ENCODE measurements at regions not wholly inside any gene's neighbourhood (a gene's known extent, or its start where the extent isn't known, plus 50 kb on each side); places are given as distances from the start of the nearest gene placed in this dataset.
A peak's percentile ranks its signal among the peaks of the same experiment; 100 is the strongest.

GRCh38 chr6:1482381-1483166 is 93.2 kb downstream of the FOXF2 start:
- DNase-seq (ENCODE audit: low spot score), result peak; percentile 44

- DNase-seq (ENCODE audit: low spot score), result no peak
Measured at GRCh38 chr6:1485678-1486077, 96.3 kb downstream of the FOXF2 start.

DNA sequence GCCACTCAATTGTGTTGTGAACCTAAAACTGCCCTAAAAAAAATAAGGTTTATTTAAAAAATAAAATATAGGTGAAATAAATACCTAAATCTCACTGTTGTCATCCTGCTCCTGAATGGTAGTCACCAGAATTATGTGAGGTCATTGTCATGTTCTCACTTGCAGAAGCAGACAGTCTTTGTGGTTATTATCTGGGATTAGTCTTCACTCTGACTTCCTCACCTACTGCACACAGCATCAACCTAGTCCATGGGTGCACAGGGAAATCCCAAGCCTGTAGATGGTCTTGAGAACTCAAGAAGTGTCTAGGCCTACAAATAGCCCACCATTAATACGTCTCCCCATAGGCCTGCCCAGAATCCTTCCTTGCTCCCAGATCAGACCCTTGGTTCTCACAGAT is 97.0 kb downstream of the FOXF2 start:
- DNase-seq (ENCODE audit: low spot score), result no peak

GRCh38 chr6:1487239-1487638 is 97.9 kb downstream of the FOXF2 start:
- DNase-seq (ENCODE audit: low spot score), result no peak

DNA sequence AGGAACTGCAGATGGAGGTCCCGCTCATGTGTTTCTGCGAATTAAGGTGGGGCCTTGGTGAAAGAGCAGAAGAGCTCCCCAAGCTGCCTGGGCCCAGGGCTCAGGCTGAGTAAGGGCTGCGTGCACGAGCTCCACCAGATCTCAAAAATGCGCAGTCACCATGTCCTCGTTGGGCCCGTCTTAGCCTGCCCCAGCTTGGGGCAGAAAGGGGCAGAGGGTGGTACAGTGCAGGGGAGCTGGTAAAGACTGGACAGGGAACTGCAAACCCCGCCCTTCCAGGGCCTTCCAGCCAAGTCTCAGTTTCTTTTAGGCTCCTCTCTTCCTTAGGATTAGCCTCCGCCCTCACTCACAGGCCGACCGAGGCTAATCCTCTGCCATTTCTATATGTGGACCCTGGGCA is 101.6 kb downstream of the FOXF2 start:
- no peak for DNase-seq (ENCODE audit: low spot score)

GRCh38 chr6:1491591-1492319 is 102.4 kb downstream of the FOXF2 start:
- no peak for DNase-seq (ENCODE audit: low spot score)

GRCh38 chr6:1494671-1495070 is 105.3 kb downstream of the FOXF2 start:
- no peak for DNase-seq (ENCODE audit: low spot score)

DNA sequence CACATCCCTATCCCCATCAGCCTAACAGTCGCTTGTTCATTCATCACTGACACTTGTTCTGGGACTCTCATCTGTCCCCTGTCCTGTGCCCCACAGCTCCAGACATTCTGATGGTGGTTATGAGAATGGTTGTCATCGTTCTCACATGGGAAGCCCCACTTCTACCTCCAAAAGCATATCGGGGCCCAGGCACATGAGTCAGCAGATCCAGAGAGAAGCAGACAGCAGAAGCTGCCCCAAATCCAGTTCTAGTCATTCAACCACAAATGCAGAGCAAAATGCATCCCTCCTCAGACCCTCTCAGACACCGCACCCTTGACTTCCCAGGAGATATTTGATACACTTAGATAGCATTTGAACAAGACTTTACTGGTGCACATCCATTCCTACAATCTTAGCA is 106.0 kb downstream of the FOXF2 start:
- DNase-seq (ENCODE audit: low spot score), result no peak

DNA sequence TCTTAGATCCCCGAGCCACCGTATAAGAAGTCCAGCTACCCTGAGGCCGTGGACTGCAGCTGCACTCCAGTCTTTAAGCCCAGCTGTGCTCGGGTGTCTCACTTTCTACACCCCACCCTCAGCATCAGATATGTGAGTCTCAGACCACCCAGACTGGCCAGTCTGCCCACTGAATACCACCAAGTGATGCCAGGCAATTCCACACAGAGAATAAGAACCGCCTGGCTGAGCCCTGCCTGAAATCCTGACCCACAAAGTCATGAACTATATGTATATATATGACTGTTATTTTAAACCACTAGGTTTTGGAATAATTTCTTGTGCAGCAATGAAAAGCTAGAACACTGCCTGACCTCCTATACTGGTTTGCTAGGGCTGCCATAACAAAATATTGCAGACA is 106.7 kb downstream of the FOXF2 start:
- no peak for DNase-seq (ENCODE audit: low spot score)

- no peak for DNase-seq (ENCODE audit: low spot score)
Measured at GRCh38 chr6:1496836-1497760, 107.7 kb downstream of the FOXF2 start.

DNA sequence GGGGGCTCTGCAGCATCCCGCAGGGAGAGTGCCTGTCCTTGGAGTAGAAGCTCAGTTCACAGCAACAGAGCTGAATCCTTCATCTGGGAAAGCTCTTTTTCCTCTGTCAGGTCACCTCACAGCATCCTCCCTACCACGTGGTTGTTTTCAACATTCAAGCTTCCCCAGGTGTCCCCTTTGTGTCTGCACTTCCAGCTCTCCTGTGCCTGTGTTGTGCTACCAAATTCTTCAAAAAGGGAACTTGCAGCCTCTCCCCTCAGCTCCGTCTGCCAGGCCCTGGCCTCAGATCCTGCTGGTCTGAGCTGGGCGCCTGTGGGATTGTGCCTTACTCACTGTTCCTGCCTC is 108.4 kb downstream of the FOXF2 start:
- no peak for DNase-seq (ENCODE audit: low spot score)

- peak; percentile 8 for DNase-seq (ENCODE audit: low spot score)
Measured at GRCh38 chr6:1498491-1499113, 109.2 kb downstream of the FOXF2 start.

DNA sequence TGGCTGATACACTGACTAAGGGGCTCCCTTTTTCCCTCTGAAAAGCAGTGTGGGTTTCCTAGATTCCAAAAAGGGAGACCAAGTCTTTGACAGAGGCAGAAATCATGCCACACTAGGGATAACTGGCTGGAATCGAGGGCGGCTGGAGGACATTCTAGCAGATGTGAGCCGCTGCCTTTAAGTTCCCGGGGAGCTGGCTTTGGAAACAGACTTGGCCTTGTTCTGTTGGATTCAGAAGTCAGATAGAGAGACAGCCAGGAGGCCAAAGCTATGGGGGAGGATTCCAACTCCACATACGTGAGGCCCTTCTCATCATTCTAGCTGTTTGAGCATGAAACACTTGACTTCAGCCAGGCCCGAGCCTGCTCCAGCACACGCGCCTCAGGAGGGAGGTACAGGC is 109.9 kb upstream of the FOXC1 start:
- DNase-seq (ENCODE audit: low spot score), result no peak

DNA sequence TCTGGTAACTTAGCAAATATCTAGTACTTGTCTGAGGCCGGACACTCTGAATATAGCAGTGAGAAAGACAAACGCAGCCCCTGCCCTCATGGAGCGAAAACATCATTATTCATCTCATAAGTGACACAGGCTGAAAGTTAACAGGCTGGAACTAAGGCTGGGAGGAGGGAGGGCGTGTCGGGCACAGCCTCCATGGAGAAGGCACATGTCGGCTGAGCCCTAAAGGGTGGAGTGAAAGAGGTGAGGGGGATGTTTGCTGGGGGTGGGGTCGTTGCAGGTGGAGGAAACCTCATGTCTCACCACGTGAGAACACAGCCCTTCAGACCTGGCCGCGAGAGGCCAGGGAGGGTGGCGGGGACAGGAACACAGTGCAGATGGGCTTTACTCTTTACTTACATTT is 108.8 kb upstream of the FOXC1 start:
- DNase-seq (ENCODE audit: low spot score), result no peak

- DNase-seq (ENCODE audit: low spot score), result no peak
Measured at GRCh38 chr6:1502041-1502440, 107.7 kb upstream of the FOXC1 start.

DNA sequence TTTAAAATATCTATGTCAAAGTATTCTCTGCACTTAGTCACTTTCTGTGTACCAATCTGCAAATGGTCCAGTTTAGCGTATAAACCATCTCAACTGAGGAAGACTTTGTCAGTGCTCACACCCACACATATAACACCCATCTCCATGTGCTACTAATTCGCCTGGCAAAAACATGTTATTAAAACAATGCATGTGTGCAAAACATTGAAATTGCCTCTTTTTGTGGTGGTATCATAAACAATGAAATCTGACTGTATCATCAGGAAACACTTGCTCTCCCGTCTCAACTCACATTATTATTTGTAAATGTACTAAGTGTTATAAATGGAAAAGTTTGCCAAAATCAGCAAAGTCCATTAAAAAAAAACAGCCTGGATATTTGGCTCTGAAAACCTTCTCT is 105.9 kb upstream of the FOXC1 start:
- no peak for DNase-seq (ENCODE audit: low spot score)

GRCh38 chr6:1504465-1504864 is 105.2 kb upstream of the FOXC1 start:
- DNase-seq (ENCODE audit: low spot score), result no peak

GRCh38 chr6:1507251-1507650 is 102.5 kb upstream of the FOXC1 start:
- no peak for DNase-seq (ENCODE audit: low spot score)

- DNase-seq (ENCODE audit: low spot score), result no peak
Measured at GRCh38 chr6:1509241-1509640, 100.5 kb upstream of the FOXC1 start.

DNA sequence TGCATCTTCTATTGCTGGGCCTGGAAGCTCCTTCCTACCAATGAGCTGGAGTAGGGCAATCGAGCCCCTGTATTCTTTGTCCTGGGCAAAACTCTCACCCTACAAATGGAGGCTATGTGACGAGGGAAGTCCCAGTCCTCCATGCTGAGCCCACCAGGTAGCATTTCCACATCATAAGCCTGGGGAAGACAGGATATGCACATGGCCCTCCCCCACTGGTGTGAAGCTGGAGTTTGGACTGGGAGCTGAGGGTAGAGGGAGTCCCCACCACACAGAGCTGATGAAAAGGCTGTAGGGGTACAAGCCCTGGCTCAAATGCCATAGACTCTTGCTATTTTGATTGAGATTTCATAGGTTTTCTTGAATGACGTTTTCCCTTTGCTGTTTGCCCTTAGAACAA is 99.5 kb upstream of the FOXC1 start:
- no peak for DNase-seq (ENCODE audit: low spot score)

- no peak for DNase-seq (ENCODE audit: low spot score)
Measured at GRCh38 chr6:1513215-1513780, 96.4 kb upstream of the FOXC1 start.

DNA sequence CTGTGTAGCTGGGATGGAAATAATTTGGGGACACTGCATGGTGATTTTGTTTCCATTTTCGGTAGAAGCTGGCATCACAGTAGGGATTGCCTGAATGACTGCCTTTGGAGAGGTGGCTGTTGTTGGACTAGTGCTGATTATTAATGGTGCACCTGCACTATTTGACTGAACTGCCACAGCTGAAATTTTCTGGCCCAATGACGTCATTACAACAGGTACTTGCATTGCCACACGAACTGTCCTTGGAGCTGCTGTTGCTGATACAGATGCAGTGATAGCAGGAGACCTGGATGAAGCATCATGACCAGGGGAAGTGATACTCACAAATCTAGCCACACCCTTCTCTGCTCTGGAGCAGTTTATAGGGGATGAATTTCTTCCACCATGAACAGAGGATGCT is 95.6 kb upstream of the FOXC1 start:
- no peak for DNase-seq (ENCODE audit: low spot score)

Data from NAMALWA (cell line).